ENCODE measurements at regions not wholly inside any gene's neighbourhood (a gene's known extent, or its start where the extent isn't known, plus 50 kb on each side); places are given as distances from the start of the nearest gene placed in this dataset.
"Not testable (repeated sequence)": the region's sequence is repeated elsewhere in the genome, so short reads cannot be mapped to it uniquely, and the experiment has no call there.

GRCh38 chr2:123468071-123468470 lies 557.0 kb upstream of the CNTNAP5 start:
- no peak for FAIRE-seq
- no peak for DNase-seq (ENCODE audit: low spot score)

GRCh38 chr2:123481406-123481805 lies 543.7 kb upstream of the CNTNAP5 start:
- no peak for FAIRE-seq

DNA sequence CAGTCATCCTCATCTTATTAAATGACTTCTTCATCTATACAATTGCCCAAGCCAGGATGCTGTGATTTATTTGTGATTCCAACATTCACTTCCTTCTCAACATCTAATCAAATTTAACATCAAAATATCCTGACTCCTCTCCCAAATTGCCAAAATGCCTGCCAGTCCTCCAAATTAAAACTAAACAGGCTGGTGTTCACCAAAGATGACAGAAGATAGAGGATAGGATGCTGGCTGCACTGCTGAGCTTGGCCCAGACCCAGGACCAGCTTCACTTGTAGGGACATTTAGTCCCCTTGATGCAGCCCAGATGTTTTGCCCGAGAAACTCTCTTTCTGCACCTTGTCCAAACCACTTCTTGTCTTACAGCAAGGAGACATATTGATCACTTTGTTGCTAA lies 540.0 kb upstream of the CNTNAP5 start:
- FAIRE-seq: no peak
- no peak for DNase-seq (ENCODE audit: low spot score)

More at GRCh38 chr2:123481406-123481805, 543.7 kb upstream of the CNTNAP5 start:
- no peak for DNase-seq (ENCODE audit: low spot score)

- no peak for FAIRE-seq
- DNase-seq (ENCODE audit: low spot score): no peak
Measured at GRCh38 chr2:123493687-123494086, 531.4 kb upstream of the CNTNAP5 start.

DNA sequence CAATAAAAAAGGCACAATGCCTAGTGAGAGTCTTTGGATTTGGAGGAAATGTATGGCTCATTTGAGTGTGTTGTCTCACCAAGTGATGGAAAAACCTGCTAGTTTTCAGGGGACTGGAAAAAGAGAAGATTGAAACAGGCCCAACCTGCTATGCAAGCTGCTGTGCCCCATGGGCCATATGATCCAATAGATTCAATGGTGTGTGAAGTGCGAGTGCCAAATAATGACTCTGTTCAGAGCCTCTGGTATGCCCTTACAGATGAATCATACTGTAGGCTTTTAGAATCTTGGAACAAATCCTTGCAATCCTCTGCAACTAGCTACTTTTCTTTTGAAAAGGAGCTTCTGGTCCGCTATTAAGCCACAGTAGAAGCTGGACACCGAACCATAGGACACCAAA lies 529.8 kb upstream of the CNTNAP5 start:
- no peak for FAIRE-seq
- no peak for DNase-seq (ENCODE audit: low spot score)

DNA sequence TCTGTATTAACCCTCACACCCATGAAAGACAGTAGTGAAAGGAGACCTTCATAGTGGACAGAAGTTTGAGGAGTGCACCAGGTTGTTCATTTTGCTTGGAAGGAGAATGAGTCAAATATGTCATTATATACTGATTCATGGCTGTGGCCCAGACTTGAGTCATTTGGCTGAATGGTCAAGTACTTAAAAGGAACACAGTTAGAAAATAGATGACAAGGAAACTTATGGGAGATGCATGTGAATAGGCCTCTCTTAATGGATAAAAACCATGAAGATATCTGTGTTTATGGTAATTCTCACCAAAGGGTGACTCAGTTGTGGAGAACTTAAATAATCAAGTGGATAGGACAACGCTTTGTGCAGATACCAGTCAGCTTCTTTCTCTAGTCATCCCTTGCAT lies 524.7 kb upstream of the CNTNAP5 start:
- DNase-seq (ENCODE audit: low spot score): no peak
- no peak for FAIRE-seq

- no peak for DNase-seq (ENCODE audit: low spot score)
- peak; percentile 48 for FAIRE-seq
Measured at GRCh38 chr2:123500988-123501387, 524.1 kb upstream of the CNTNAP5 start.

- DNase-seq (ENCODE audit: low spot score): peak; percentile 22
- FAIRE-seq: no peak
Measured at GRCh38 chr2:123502931-123503330, 522.2 kb upstream of the CNTNAP5 start.

- FAIRE-seq: no peak
- DNase-seq (ENCODE audit: low spot score): no peak
Measured at GRCh38 chr2:123512547-123512946, 512.5 kb upstream of the CNTNAP5 start.

DNA sequence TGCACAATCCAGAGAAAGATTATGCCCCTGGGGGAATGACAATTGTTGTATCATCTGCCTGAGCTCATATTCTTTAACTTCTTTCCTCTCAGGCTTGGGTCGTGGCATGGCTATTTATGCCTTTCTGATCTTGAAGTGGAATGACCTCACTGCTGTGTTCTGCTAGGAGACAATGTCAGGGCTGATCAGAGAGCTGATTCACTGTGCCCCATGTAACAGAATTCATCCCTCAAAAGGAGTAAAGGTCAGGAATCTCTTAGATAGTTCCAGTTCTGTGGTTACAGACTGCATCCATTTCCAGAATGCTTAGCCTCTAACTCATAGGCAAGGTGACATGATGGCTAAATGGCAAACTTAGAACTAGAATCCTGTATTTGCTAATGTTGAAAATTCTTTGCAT lies 511.7 kb upstream of the CNTNAP5 start:
- DNase-seq (ENCODE audit: low spot score) (peak; percentile 47), FAIRE-seq (no peak)

DNA sequence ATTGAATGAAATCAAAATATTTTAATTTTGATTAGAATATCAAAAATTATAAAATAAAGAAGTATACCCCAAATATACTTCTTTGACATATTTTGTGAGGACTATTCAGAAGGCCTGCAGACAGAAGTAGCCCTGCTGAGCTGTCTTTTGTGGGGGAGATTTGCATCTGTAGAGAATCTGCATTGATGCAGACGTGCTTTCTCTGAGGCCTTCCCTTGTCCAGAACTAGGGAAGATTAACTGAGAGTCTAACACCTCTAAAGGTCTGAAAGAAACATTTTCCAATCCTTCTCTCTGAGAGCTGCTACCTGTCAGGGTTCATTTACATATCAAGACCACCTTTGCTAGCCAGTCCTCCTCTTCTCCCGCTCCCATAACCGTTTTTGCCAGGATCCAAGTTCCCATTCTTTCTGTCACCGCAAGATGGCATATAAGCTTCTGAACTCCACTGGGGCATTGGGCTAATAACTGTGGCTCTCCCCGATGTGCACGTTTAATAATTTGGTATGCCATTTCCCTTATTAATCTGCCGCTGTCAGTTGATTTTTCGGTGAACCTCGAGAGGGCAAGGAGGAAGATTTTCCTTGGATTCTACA lies 510.4 kb upstream of the CNTNAP5 start:
- DNase-seq (ENCODE audit: low spot score) (no peak), FAIRE-seq (no peak)

- FAIRE-seq: peak; percentile 55
- no peak for DNase-seq (ENCODE audit: low spot score)
Measured at GRCh38 chr2:123518367-123518766, 506.7 kb upstream of the CNTNAP5 start.

- FAIRE-seq (no peak), DNase-seq (ENCODE audit: low spot score) (no peak)
Measured at GRCh38 chr2:123521854-123522253, 503.2 kb upstream of the CNTNAP5 start.

DNA sequence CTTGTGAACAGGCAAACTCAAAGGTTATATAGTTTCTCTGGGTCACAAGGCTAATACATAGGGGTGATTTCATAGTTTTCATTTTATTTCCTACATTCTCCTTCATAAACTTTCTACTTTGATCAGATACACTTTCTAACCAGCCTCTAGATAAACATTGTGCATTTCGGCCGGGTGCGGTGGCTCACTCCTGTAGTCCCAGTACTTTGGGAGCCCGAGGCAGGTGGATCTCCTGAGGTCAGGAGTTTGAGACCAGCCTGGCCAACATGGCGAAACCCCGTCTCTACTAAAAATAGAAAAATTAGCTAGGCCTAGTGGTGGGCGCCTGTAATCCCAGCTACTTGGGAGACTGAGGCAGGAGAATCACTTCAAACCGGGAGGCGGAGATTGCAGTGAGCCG lies 502.6 kb upstream of the CNTNAP5 start:
- FAIRE-seq; DNase-seq (ENCODE audit: low spot score): not testable (repeated sequence)

GRCh38 chr2:123528996-123529707 lies 495.9 kb upstream of the CNTNAP5 start:
- DNase-seq (ENCODE audit: low spot score) (no peak), FAIRE-seq (no peak)

- no peak for DNase-seq (ENCODE audit: low spot score)
Measured at GRCh38 chr2:123530004-123530403, 495.1 kb upstream of the CNTNAP5 start.

GRCh38 chr2:123532126-123532525 lies 493.0 kb upstream of the CNTNAP5 start:
- FAIRE-seq: no peak

More at GRCh38 chr2:123530004-123530403, 495.1 kb upstream of the CNTNAP5 start:
- no peak for FAIRE-seq

DNA sequence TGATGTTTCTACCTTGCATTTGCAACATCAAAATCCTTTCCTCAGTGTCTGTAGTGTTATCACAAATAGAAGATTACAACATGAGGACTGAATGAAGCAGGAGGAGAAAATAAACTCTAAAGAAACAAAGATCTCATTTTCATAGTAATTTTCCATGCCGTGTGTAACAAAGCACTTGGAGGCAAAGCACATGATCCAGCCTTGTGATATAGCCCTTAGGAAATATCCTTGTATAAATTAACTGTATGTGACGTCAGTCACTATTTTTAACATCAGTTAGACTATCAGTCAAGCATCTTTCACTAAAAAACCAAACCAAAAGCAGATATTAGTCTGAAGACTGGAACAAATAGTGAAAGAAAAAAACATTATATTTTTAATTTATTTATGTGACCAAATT lies 492.1 kb upstream of the CNTNAP5 start:
- no peak for FAIRE-seq
- no peak for DNase-seq (ENCODE audit: low spot score)

More at GRCh38 chr2:123532126-123532525, 493.0 kb upstream of the CNTNAP5 start:
- no peak for DNase-seq (ENCODE audit: low spot score)

DNA sequence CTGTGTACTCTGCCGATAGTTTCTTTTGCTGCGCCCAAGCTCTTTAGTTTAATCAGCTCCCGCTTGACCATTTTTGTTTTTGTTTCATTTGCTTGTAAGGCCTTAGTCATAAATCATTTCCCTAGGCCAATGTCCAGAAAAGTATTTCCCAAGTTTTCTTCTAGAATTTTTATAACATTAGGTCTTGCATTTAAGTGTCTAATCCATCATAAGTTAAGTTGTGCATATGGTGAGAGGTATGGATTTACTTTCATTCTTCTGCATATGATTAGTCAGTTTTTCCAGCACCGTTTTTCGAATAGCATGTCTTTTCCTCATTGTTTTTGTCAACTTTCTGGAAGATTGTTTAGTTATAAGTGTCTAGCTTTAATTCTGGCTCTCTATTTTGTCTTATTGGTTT lies 484.8 kb upstream of the CNTNAP5 start:
- DNase-seq (ENCODE audit: low spot score) (no peak), FAIRE-seq (no peak)

GRCh38 chr2:123546353-123546752 lies 478.7 kb upstream of the CNTNAP5 start:
- FAIRE-seq: no peak
- DNase-seq (ENCODE audit: low spot score): no peak

GRCh38 chr2:123563515-123563914 lies 461.6 kb upstream of the CNTNAP5 start:
- FAIRE-seq (no peak), DNase-seq (ENCODE audit: low spot score) (no peak)

DNA sequence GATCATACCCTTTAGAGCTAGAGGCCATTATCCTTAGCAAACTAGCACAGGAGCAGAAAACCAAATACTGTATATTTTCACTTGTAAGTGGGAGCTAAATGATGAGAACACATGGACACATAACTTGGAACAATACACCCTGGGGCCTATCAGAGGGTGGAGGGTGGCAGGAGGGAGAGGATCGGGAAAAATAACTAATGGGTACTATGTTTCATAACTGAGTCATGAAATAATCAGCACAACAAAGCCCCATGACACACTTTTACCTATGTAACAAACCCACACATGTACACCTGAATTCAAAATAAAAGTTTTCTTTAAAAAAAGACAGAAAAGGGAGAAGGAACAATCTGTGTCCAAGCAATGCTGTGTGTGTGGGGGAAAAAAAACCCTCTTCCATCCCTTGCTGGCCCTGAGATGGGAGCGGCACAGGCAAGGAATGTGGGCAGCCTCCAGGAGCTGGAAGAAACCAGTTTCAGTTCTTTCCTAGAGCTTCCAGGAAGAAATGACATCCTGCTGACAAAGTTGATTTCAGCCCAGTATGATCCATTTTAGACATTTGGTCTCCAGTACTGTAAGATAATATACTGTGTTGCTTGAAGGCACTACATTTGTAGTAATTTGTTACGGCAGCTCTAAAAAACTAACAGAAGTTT lies 458.7 kb upstream of the CNTNAP5 start:
- DNase-seq (ENCODE audit: low spot score) (no peak), FAIRE-seq (no peak)

DNA sequence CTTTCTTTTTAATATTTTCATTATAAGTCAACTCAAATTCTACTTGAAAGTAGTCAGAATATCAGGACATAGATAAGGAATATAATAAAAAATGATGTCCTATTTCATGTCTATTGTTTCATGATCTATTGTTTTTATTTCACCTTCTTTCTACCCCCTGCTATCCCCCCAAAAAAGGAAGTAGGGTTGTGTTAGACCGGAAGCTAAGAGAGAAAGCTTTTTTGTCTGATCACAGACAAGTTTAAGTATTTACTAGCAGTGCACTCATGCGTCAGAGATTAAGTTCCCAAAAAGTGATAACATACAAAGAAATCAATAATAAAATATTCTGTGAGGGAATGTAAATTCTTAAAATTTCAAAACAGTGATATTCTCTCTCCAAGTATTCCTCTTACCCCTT lies 447.1 kb upstream of the CNTNAP5 start:
- DNase-seq (ENCODE audit: low spot score): no peak
- no peak for FAIRE-seq

Data from urothelium cell line (cell line).